ENCODE measurements at regions not wholly inside any gene's neighbourhood (a gene's known extent, or its start where the extent isn't known, plus 50 kb on each side); places are given as distances from the start of the nearest gene placed in this dataset.

DNA sequence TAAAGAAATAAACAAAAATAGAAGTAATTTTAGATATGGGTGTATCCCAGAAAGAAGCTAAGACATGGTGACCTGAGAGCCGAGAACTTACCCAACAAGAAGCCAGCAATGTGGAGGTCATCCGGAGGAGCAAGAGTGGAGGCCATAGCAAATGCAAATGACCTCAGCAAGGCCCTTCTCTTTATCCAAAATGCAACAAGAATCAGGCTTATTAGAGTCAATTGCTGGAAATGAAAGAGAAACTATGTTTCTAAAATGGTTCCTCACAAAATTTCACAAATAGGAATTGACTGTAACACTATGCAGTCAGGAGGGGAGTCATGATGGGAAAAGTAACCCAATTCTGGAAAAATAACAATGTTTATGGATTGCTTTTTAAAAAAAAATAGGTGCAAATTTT, 90.4 kb downstream of the TNFAIP3 start:
- no peak for DNase-seq (ENCODE audit: low spot score, unreplicated experiment)
- peaks cover 7% of the 10 kb centered on the region for H3K9me3 Mint-ChIP-seq (ENCODE audit: low read depth)
- no peaks in the 10 kb centered on the region for H3K27me3 Mint-ChIP-seq
- no peaks in the 10 kb centered on the region for H3K4me1 Mint-ChIP-seq (ENCODE audit: low read depth)
- H3K4me3 Mint-ChIP-seq (ENCODE audit: low read depth), result no peak overlapping the region
- TF ChIP-seq, protein P1, sequence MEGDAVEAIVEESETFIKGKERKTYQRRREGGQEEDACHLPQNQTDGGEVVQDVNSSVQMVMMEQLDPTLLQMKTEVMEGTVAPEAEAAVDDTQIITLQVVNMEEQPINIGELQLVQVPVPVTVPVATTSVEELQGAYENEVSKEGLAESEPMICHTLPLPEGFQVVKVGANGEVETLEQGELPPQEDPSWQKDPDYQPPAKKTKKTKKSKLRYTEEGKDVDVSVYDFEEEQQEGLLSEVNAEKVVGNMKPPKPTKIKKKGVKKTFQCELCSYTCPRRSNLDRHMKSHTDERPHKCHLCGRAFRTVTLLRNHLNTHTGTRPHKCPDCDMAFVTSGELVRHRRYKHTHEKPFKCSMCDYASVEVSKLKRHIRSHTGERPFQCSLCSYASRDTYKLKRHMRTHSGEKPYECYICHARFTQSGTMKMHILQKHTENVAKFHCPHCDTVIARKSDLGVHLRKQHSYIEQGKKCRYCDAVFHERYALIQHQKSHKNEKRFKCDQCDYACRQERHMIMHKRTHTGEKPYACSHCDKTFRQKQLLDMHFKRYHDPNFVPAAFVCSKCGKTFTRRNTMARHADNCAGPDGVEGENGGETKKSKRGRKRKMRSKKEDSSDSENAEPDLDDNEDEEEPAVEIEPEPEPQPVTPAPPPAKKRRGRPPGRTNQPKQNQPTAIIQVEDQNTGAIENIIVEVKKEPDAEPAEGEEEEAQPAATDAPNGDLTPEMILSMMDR (IDR thresholded peaks at IDR 0.05; ENCODE audit: unreplicated experiment), result no peak
- H3K27ac Mint-ChIP-seq, result no peak overlapping the region
- no peaks in the 10 kb centered on the region for H3K36me3 Mint-ChIP-seq (ENCODE audit: insufficient read depth)

DNA sequence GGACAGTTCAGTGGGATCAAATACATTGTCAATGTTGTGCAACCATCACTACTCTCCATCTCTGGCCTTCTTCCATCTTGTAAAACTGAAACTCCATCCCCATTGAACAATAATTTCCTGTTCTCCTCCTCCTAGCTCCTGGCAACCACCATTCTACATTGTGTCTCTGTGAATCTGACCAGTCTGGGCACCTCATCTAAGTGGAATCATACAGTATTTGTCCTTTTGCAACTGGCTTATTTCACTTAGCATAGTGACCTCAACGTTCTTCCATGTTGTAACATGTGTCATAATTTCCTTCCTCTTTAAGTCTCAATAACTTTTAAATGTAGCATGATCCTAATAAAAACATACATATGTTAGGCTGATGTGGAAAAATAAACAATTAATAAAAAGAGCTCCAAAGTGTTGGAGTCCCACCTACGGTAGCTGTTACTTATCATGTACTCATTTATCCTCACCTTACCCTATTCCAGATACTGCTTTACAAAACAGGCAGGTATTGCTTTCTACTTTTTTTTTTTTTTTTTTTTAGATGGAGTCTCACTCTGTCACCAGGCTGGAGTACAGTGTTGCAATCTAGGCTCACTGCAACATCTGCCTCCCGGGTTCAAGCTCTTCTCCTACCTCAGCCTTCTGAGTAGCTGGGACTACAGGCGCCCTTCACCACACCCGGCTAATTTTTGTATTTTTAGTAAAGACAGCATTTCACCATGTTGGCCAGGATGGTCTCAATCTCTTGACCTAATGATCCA, 91.9 kb downstream of the TNFAIP3 start:
- H3K4me3 Mint-ChIP-seq (ENCODE audit: low read depth), result no peak overlapping the region
- peaks cover 7% of the 10 kb centered on the region for H3K9me3 Mint-ChIP-seq (ENCODE audit: low read depth)
- H3K27me3 Mint-ChIP-seq, result no peaks in the 10 kb centered on the region
- H3K36me3 Mint-ChIP-seq (ENCODE audit: insufficient read depth), result no peaks in the 10 kb centered on the region
- no peak overlapping the region for H3K27ac Mint-ChIP-seq
- DNase-seq (ENCODE audit: low spot score, unreplicated experiment), result no peak
- H3K4me1 Mint-ChIP-seq (ENCODE audit: low read depth), result no peaks in the 10 kb centered on the region
- TF ChIP-seq, protein P1 (IDR thresholded peaks at IDR 0.05; ENCODE audit: unreplicated experiment), result no peak

DNA sequence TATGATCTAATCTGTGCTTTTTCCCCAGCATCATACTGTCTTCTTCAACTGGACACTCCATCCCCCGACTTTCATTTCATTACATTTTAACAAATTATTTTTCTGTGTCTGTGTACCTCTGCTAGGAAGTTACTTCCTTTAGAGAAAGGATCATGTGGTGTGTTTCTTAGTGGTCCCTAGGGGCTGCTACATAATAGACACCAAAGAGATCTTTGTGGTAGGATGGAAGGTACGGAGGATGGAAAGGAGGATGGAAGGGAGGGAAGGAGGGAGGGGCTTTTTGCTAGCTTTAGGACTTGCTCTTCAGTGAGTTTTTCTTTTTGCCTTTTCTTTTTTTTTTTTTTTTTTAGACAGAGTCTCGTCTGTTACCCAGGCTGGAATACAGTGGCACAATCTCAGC, 95.7 kb downstream of the TNFAIP3 start:
- Mint-ChIP-seq H3K36me3 (ENCODE audit: insufficient read depth) (no peaks in the 10 kb centered on the region), H3K4me1 (ENCODE audit: low read depth) (no peaks in the 10 kb centered on the region), H3K27me3 (no peaks in the 10 kb centered on the region), H3K27ac (no peak overlapping the region), H3K4me3 (ENCODE audit: low read depth) (no peak overlapping the region), H3K9me3 (ENCODE audit: low read depth) (no peaks in the 10 kb centered on the region)
- no peak for DNase-seq (ENCODE audit: low spot score, unreplicated experiment)
- TF ChIP-seq, protein P1 (IDR thresholded peaks at IDR 0.05; ENCODE audit: unreplicated experiment), result no peak

DNA sequence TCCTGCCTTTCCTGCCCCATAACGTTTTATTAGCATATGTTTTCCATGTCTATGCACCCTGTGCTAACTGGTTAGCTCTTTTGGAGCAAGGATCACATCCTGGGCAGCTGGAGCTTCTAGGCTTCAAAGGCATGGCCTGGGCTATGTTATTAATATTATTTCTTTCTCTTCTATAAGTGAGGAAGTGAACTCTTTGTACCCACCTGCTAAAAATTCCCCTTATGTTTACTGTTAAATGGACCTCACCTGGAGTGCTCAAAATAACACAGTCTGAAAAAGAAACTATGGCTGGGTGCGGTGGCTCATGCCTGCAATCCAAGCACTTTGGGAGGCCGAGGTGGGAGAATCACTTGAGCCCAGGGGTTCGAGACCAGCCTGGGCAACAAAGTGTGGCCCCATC, 97.8 kb downstream of the TNFAIP3 start:
- no peak overlapping the region for H3K4me3 Mint-ChIP-seq (ENCODE audit: low read depth)
- H3K4me1 Mint-ChIP-seq (ENCODE audit: low read depth), result no peaks in the 10 kb centered on the region
- H3K27me3 Mint-ChIP-seq, result no peaks in the 10 kb centered on the region
- no peak overlapping the region for H3K27ac Mint-ChIP-seq
- DNase-seq (ENCODE audit: low spot score, unreplicated experiment), result no peak
- TF ChIP-seq, protein P1 (IDR thresholded peaks at IDR 0.05; ENCODE audit: unreplicated experiment), result no peak
- H3K36me3 Mint-ChIP-seq (ENCODE audit: insufficient read depth), result no peaks in the 10 kb centered on the region
- H3K9me3 Mint-ChIP-seq (ENCODE audit: low read depth), result no peaks in the 10 kb centered on the region

DNA sequence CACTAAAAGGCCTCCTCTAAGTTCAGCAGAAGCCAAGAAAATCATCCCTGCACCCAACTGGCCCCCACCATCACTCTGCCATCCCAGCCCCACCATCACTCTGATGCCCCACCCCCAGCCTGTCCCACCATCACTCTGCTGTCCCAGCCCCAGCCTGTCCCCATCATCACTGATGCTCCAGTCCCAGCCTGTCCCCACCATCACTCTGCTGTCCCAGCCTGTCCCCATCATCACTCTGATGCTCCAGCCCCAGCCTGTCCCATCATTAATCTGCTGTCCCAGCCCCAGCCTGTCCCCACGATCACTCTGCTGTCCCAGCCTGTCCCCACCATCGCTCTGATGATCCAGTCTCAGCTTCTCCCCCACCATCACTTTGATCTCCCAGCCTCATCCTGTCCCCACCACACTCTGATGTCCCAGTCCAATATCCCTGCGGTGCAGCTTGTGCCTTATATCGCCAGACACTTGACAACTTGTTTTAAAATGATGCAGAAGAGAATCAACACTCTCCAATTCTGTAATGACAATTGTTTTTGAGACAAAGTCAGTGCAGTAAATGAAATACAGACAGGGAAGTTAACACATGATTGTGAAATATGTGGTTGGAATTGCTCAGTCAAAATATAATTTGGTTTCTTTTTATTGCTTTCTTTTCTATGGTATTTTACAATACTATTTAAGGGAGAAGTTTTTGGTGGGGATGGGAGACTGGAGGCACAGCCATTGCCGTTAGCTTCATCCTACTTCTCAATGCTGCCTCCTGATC, 100.8 kb downstream of the TNFAIP3 start:
- Mint-ChIP-seq H3K36me3 (ENCODE audit: insufficient read depth) (no peaks in the 10 kb centered on the region), H3K9me3 (ENCODE audit: low read depth) (no peaks in the 10 kb centered on the region), H3K4me1 (ENCODE audit: low read depth) (no peaks in the 10 kb centered on the region), H3K27ac (no peak overlapping the region), H3K4me3 (ENCODE audit: low read depth) (no peak overlapping the region), H3K27me3 (no peaks in the 10 kb centered on the region)
- DNase-seq (ENCODE audit: low spot score, unreplicated experiment), result no peak
- TF ChIP-seq, protein P1 (IDR thresholded peaks at IDR 0.05; ENCODE audit: unreplicated experiment), result no peak

Data from progenitor cell of endocrine pancreas (in vitro differentiated cells).